ENCODE measurements at regions not wholly inside any gene's neighbourhood (a gene's known extent, or its start where the extent isn't known, plus 50 kb on each side); places are given as distances from the start of the nearest gene placed in this dataset.

GRCh38 chr5:42963412-42963811 is 76.7 kb downstream of the ANXA2R start:
- H3K23ac ChIP-seq (ENCODE audit: low read length) = no peak overlapping the region
- no peak overlapping the region for H3K18ac ChIP-seq (ENCODE audit: low read length)
- no peak overlapping the region for H2BK12ac ChIP-seq (ENCODE audit: low read length)
- no peak overlapping the region for H3K4ac ChIP-seq (ENCODE audit: low read depth, low read length)
- no peaks in the 10 kb centered on the region for H3K9me3 ChIP-seq (ENCODE audit: insufficient read depth, low read depth, low read length)
- no peak overlapping the region for H3K27ac ChIP-seq (ENCODE audit: low read depth, low read length)
- no peak overlapping the region for H4K12ac ChIP-seq (ENCODE audit: low read depth, low read length)
- no peak overlapping the region for H4K91ac ChIP-seq (ENCODE audit: low read depth, low read length)
- no peak overlapping the region for H2BK120ac ChIP-seq (ENCODE audit: insufficient read depth, low read length, poor library complexity)
- no peak overlapping the region for H3K14ac ChIP-seq (ENCODE audit: low read length)
- H2BK5ac ChIP-seq (ENCODE audit: low read depth, low read length, poor library complexity) = no peak overlapping the region
- H2AFZ ChIP-seq (ENCODE audit: insufficient read depth, low read length, poor library complexity) = no peak overlapping the region
- no peaks in the 10 kb centered on the region for H3K79me2 ChIP-seq (ENCODE audit: control insufficient read depth, insufficient read depth, low read length, poor library complexity)
- WGBS (ENCODE audit: extremely low coverage, insufficient coverage, insufficient read length) = no CpG with 5 or more reads among the region's 1 CpG
- no peaks in the 10 kb centered on the region for H3K36me3 ChIP-seq (ENCODE audit: control insufficient read depth in 1 of 2, insufficient read depth in 2 of 2, low read length in 2 of 2)
- no peak overlapping the region for H2AK5ac ChIP-seq (ENCODE audit: low read length)
- no peak overlapping the region for H3K9ac ChIP-seq (ENCODE audit: low read length)
- no peak overlapping the region for H3K4me3 ChIP-seq (ENCODE audit: low read depth, low read length)
- H3K27me3 ChIP-seq (ENCODE audit: insufficient read depth, low read length) = no peaks in the 10 kb centered on the region
- H3K79me1 ChIP-seq (ENCODE audit: low read length) = no peaks in the 10 kb centered on the region
- no peak overlapping the region for H3K4me2 ChIP-seq (ENCODE audit: low read length)
- H3K4me1 ChIP-seq (ENCODE audit: control insufficient read depth in 1 of 2, insufficient read depth in 2 of 2, low read length in 2 of 2) = no peaks in the 10 kb centered on the region
- H4K8ac ChIP-seq (ENCODE audit: low read depth, low read length) = no peak overlapping the region
- DNase-seq = no peak

- Histone ChIP-seq H4K8ac (ENCODE audit: low read depth, low read length) (no peak overlapping the region), H2BK5ac (ENCODE audit: low read depth, low read length, poor library complexity) (no peak overlapping the region), H3K4me3 (ENCODE audit: low read depth, low read length) (no peak overlapping the region), H2BK120ac (ENCODE audit: insufficient read depth, low read length, poor library complexity) (no peak overlapping the region), H3K36me3 (ENCODE audit: control insufficient read depth in 1 of 2, insufficient read depth in 2 of 2, low read length in 2 of 2) (no peaks in the 10 kb centered on the region), H3K23ac (ENCODE audit: low read length) (no peak overlapping the region), H3K79me2 (ENCODE audit: control insufficient read depth, insufficient read depth, low read length, poor library complexity) (no peaks in the 10 kb centered on the region), H3K4ac (ENCODE audit: low read depth, low read length) (no peak overlapping the region), H3K18ac (ENCODE audit: low read length) (no peak overlapping the region), H3K14ac (ENCODE audit: low read length) (no peak overlapping the region), H3K9me3 (ENCODE audit: insufficient read depth, low read depth, low read length) (no peaks in the 10 kb centered on the region), H2AK5ac (ENCODE audit: low read length) (no peak overlapping the region), H3K4me1 (ENCODE audit: control insufficient read depth in 1 of 2, insufficient read depth in 2 of 2, low read length in 2 of 2) (no peaks in the 10 kb centered on the region), H3K27ac (ENCODE audit: low read depth, low read length) (no peak overlapping the region), H3K4me2 (ENCODE audit: low read length) (no peak overlapping the region), H4K91ac (ENCODE audit: low read depth, low read length) (no peak overlapping the region), H2BK12ac (ENCODE audit: low read length) (no peak overlapping the region), H3K27me3 (ENCODE audit: insufficient read depth, low read length) (no peaks in the 10 kb centered on the region), H3K79me1 (ENCODE audit: low read length) (no peaks in the 10 kb centered on the region), H2AFZ (ENCODE audit: insufficient read depth, low read length, poor library complexity) (no peak overlapping the region), H4K12ac (ENCODE audit: low read depth, low read length) (no peak overlapping the region), H3K9ac (ENCODE audit: low read length) (no peak overlapping the region)
- no peak for DNase-seq
- WGBS (ENCODE audit: extremely low coverage, insufficient coverage, insufficient read length) = no CpG with 5 or more reads among the region's 2 CpGs
These were observed 78.0 kb downstream of the ANXA2R start for GRCh38 chr5:42962124-42962523.

- Histone ChIP-seq H4K91ac (ENCODE audit: low read depth, low read length) (no peak overlapping the region), H4K12ac (ENCODE audit: low read depth, low read length) (no peak overlapping the region), H3K27me3 (ENCODE audit: insufficient read depth, low read length) (no peaks in the 10 kb centered on the region), H3K4me1 (ENCODE audit: control insufficient read depth in 1 of 2, insufficient read depth in 2 of 2, low read length in 2 of 2) (no peaks in the 10 kb centered on the region), H3K79me1 (ENCODE audit: low read length) (no peaks in the 10 kb centered on the region), H3K9ac (ENCODE audit: low read length) (no peak overlapping the region), H3K36me3 (ENCODE audit: control insufficient read depth in 1 of 2, insufficient read depth in 2 of 2, low read length in 2 of 2) (no peaks in the 10 kb centered on the region), H3K79me2 (ENCODE audit: control insufficient read depth, insufficient read depth, low read length, poor library complexity) (no peaks in the 10 kb centered on the region), H2BK12ac (ENCODE audit: low read length) (no peak overlapping the region), H3K27ac (ENCODE audit: low read depth, low read length) (no peak overlapping the region), H2AK5ac (ENCODE audit: low read length) (no peak overlapping the region), H3K9me3 (ENCODE audit: insufficient read depth, low read depth, low read length) (no peaks in the 10 kb centered on the region), H3K23ac (ENCODE audit: low read length) (no peak overlapping the region), H3K14ac (ENCODE audit: low read length) (no peak overlapping the region), H2BK5ac (ENCODE audit: low read depth, low read length, poor library complexity) (no peak overlapping the region), H3K4me2 (ENCODE audit: low read length) (no peak overlapping the region), H2AFZ (ENCODE audit: insufficient read depth, low read length, poor library complexity) (no peak overlapping the region), H4K8ac (ENCODE audit: low read depth, low read length) (no peak overlapping the region), H2BK120ac (ENCODE audit: insufficient read depth, low read length, poor library complexity) (no peak overlapping the region), H3K4me3 (ENCODE audit: low read depth, low read length) (no peak overlapping the region), H3K4ac (ENCODE audit: low read depth, low read length) (no peak overlapping the region), H3K18ac (ENCODE audit: low read length) (no peak overlapping the region)
- WGBS (ENCODE audit: extremely low coverage, insufficient coverage, insufficient read length) = no CpG with 5 or more reads among the region's 2 CpGs
- DNase-seq = no peak
These were observed 79.6 kb downstream of the ANXA2R start for GRCh38 chr5:42960506-42960905.

- Histone ChIP-seq H3K23ac (ENCODE audit: low read length) (no peak overlapping the region), H3K79me1 (ENCODE audit: low read length) (no peaks in the 10 kb centered on the region), H3K9ac (ENCODE audit: low read length) (no peak overlapping the region), H2AFZ (ENCODE audit: insufficient read depth, low read length, poor library complexity) (no peak overlapping the region), H3K4me3 (ENCODE audit: low read depth, low read length) (no peak overlapping the region), H3K4ac (ENCODE audit: low read depth, low read length) (no peak overlapping the region), H3K4me1 (ENCODE audit: control insufficient read depth in 1 of 2, insufficient read depth in 2 of 2, low read length in 2 of 2) (no peaks in the 10 kb centered on the region), H3K14ac (ENCODE audit: low read length) (no peak overlapping the region), H4K91ac (ENCODE audit: low read depth, low read length) (no peak overlapping the region), H3K18ac (ENCODE audit: low read length) (no peak overlapping the region), H3K27ac (ENCODE audit: low read depth, low read length) (no peak overlapping the region), H2AK5ac (ENCODE audit: low read length) (no peak overlapping the region), H3K9me3 (ENCODE audit: insufficient read depth, low read depth, low read length) (peaks cover 12% of the 10 kb centered on the region), H3K36me3 (ENCODE audit: control insufficient read depth in 1 of 2, insufficient read depth in 2 of 2, low read length in 2 of 2) (no peaks in the 10 kb centered on the region), H2BK5ac (ENCODE audit: low read depth, low read length, poor library complexity) (no peak overlapping the region), H3K4me2 (ENCODE audit: low read length) (no peak overlapping the region), H3K79me2 (ENCODE audit: control insufficient read depth, insufficient read depth, low read length, poor library complexity) (no peaks in the 10 kb centered on the region), H2BK120ac (ENCODE audit: insufficient read depth, low read length, poor library complexity) (no peak overlapping the region), H4K8ac (ENCODE audit: low read depth, low read length) (no peak overlapping the region), H2BK12ac (ENCODE audit: low read length) (no peak overlapping the region), H3K27me3 (ENCODE audit: insufficient read depth, low read length) (no peaks in the 10 kb centered on the region), H4K12ac (ENCODE audit: low read depth, low read length) (no peak overlapping the region)
- DNase-seq = no peak
- no CpG with 5 or more reads among the region's 2 CpGs for WGBS (ENCODE audit: extremely low coverage, insufficient coverage, insufficient read length)
These were observed 83.6 kb downstream of the ANXA2R start for GRCh38 chr5:42956551-42956950.
